ENCODE measurements at regions not wholly inside any gene's neighbourhood (a gene's known extent, or its start where the extent isn't known, plus 50 kb on each side); places are given as distances from the start of the nearest gene placed in this dataset.
"Not testable (repeated sequence)": the region's sequence is repeated elsewhere in the genome, so short reads cannot be mapped to it uniquely, and the experiment has no call there.

DNA sequence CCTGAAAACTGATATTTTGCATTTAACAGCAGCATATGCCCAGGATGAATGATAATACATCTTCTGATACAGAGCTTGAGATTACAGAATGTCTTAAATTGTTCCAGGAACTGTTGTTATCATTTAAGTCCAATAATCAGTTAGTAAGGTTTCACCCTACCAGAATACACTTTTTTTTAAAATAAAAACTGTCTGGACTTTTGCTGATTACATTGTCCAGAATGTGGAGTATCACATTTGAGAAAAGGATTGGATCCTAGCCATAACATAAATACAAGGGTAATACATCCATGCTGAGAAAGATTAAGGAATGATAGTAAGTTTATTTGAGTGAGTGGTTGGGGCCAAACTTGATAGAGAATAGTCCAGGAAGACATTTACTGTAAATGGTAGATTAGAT, 71.0 kb downstream of the SEPTIN7 start:
- no peak for DNase-seq (ENCODE audit: extremely low read depth, low read depth)
- no peak overlapping the region for H3K4me3 ChIP-seq (replicated peaks; ENCODE audit: low read depth, low read length)
- TF ChIP-seq, protein P1, sequence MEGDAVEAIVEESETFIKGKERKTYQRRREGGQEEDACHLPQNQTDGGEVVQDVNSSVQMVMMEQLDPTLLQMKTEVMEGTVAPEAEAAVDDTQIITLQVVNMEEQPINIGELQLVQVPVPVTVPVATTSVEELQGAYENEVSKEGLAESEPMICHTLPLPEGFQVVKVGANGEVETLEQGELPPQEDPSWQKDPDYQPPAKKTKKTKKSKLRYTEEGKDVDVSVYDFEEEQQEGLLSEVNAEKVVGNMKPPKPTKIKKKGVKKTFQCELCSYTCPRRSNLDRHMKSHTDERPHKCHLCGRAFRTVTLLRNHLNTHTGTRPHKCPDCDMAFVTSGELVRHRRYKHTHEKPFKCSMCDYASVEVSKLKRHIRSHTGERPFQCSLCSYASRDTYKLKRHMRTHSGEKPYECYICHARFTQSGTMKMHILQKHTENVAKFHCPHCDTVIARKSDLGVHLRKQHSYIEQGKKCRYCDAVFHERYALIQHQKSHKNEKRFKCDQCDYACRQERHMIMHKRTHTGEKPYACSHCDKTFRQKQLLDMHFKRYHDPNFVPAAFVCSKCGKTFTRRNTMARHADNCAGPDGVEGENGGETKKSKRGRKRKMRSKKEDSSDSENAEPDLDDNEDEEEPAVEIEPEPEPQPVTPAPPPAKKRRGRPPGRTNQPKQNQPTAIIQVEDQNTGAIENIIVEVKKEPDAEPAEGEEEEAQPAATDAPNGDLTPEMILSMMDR (IDR thresholded peaks at IDR 0.05; ENCODE audit: low read depth, low read length, missing control alignments): no peak

GRCh38 chr7:35874886-35875285, 74.0 kb downstream of the SEPTIN7 start:
- TF ChIP-seq, protein P1 (IDR thresholded peaks at IDR 0.05; ENCODE audit: low read depth, low read length, missing control alignments): no peak
- no peak for DNase-seq (ENCODE audit: extremely low read depth, low read depth)

DNA sequence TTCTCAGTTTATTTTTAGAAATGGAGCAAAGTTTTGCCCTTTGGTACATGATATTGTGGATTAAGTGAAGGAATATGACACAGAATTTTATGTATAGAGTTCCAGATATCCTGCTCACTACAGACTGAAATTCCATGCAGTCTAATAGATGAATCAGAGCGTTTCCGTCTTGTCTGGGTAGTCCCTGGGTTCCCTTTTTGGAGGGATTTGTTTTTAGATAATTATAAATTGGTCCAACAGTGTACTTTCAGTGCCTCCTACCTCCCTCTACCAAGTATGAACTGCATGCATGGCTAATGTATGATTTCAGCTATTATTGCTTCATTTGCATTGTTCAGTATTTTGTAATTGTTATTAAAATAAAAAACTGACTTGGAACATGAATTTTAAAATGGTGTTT, 74.4 kb downstream of the SEPTIN7 start:
- DNase-seq (ENCODE audit: extremely low read depth, low read depth): no peak
- TF ChIP-seq, protein P1 (IDR thresholded peaks at IDR 0.05; ENCODE audit: low read depth, low read length, missing control alignments): no peak
- no peak overlapping the region for H3K4me3 ChIP-seq (replicated peaks; ENCODE audit: low read depth, low read length)

More at GRCh38 chr7:35874886-35875285, 74.0 kb downstream of the SEPTIN7 start:
- no peak overlapping the region for H3K4me3 ChIP-seq (replicated peaks; ENCODE audit: low read depth, low read length)

- DNase-seq (ENCODE audit: extremely low read depth, low read depth): no peak
- H3K4me3 ChIP-seq (replicated peaks; ENCODE audit: low read depth, low read length): no peak overlapping the region
Observed at GRCh38 chr7:35878351-35878750, 77.5 kb downstream of the SEPTIN7 start.

DNA sequence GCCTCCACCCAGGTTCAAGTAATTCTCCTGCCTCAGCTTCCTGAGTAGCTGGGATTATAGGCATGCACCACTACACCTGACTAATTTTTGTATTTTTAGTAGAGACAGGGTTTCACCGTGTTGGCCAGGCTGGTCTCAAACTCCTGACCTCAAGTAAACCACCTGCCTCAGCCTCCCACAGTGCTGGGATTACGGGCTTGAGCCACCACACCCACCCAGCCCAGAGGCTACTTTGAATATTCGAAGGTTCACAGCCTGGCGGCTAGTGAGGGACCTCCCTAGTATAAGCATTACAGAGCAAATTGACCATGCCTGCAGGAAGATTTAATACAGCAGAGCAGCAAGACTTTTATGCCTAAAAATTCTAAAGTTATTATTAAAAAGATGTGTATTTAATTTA, 86.6 kb downstream of the SEPTIN7 start:
- H3K4me3 ChIP-seq (replicated peaks; ENCODE audit: low read depth, low read length); DNase-seq (ENCODE audit: extremely low read depth, low read depth): not testable (repeated sequence)

More at GRCh38 chr7:35878351-35878750, 77.5 kb downstream of the SEPTIN7 start:
- TF ChIP-seq, protein P1 (IDR thresholded peaks at IDR 0.05; ENCODE audit: low read depth, low read length, missing control alignments): no peak

- H3K4me3 ChIP-seq (replicated peaks; ENCODE audit: low read depth, low read length): no peak overlapping the region
- TF ChIP-seq, protein P1 (IDR thresholded peaks at IDR 0.05; ENCODE audit: low read depth, low read length, missing control alignments): no peak
- no peak for DNase-seq (ENCODE audit: extremely low read depth, low read depth)
Observed at GRCh38 chr7:35889001-35889400, 88.1 kb downstream of the SEPTIN7 start.

GRCh38 chr7:35889870-35890269, 89.0 kb downstream of the SEPTIN7 start:
- H3K4me3 ChIP-seq (replicated peaks; ENCODE audit: low read depth, low read length): no peak overlapping the region
- DNase-seq (ENCODE audit: extremely low read depth, low read depth): no peak
- TF ChIP-seq, protein P1 (IDR thresholded peaks at IDR 0.05; ENCODE audit: low read depth, low read length, missing control alignments): no peak

Measured in HFF-Myc (cell line).